NCI-H128 (cell line): ENCODE measurements at regions not wholly inside any gene's neighbourhood (a gene's known extent, or its start where the extent isn't known, plus 50 kb on each side); places are given as distances from the start of the nearest gene placed in this dataset.

Experiments used
- DNase-seq: peaks from one replicate; lab custom pipeline; 2025; ENCODE audit not compliant: unreplicated experiment; lab: John Stamatoyannopoulos, UW

- DNase-seq = no peak
Measured at GRCh38 chr21:32135401-32136363, 143.2 kb downstream of the MIS18A start.

- DNase-seq = no peak
Measured at GRCh38 chr21:32134441-32135130, 144.3 kb downstream of the MIS18A start.

GRCh38 chr21:32132881-32133280, 146.0 kb downstream of the MIS18A start:
- no peak for DNase-seq

GRCh38 chr21:32132409-32132808, 146.4 kb downstream of the MIS18A start:
- DNase-seq = no peak

- no peak for DNase-seq
Measured at GRCh38 chr21:32131960-32132359, 146.9 kb downstream of the MIS18A start.

GRCh38 chr21:32131164-32131563, 147.7 kb downstream of the MIS18A start:
- no peak for DNase-seq

- no peak for DNase-seq
Measured at GRCh38 chr21:32130031-32130891, 148.6 kb downstream of the MIS18A start.

- no peak for DNase-seq
Measured at GRCh38 chr21:32127081-32127480, 151.8 kb downstream of the MIS18A start.

- no peak for DNase-seq
Measured at GRCh38 chr21:32122082-32122481, 156.8 kb downstream of the MIS18A start.

GRCh38 chr21:32120230-32120629, 158.6 kb downstream of the MIS18A start:
- DNase-seq = no peak

- DNase-seq = no peak
Measured at GRCh38 chr21:32119811-32120210, 159.0 kb downstream of the MIS18A start.

- no peak for DNase-seq
Measured at GRCh38 chr21:32119389-32119788, 159.5 kb downstream of the MIS18A start.

GRCh38 chr21:32114419-32115035, 164.3 kb downstream of the MIS18A start:
- DNase-seq = no peak

GRCh38 chr21:32113486-32113885, 165.4 kb downstream of the MIS18A start:
- no peak for DNase-seq

GRCh38 chr21:32112195-32112594, 166.7 kb downstream of the MIS18A start:
- DNase-seq = no peak

- no peak for DNase-seq
Measured at GRCh38 chr21:32108566-32108965, 170.3 kb downstream of the MIS18A start.

GRCh38 chr21:32103361-32103760, 175.5 kb downstream of the MIS18A start:
- DNase-seq = no peak

GRCh38 chr21:32102426-32102825, 176.4 kb downstream of the MIS18A start:
- no peak for DNase-seq

GRCh38 chr21:32101277-32101676, 177.6 kb downstream of the MIS18A start:
- no peak for DNase-seq

- no peak for DNase-seq
Measured at GRCh38 chr21:32100423-32100822, 178.4 kb downstream of the MIS18A start.
